SW480 (cell line): ENCODE measurements at regions not wholly inside any gene's neighbourhood (a gene's known extent, or its start where the extent isn't known, plus 50 kb on each side); places are given as distances from the start of the nearest gene placed in this dataset.

ENCODE experiments used
- DNase-seq: peaks from one replicate; pipeline ENCODE4 v3.0.0-alpha.2; 2016; ENCODE audit warnings: low spot score

DNA sequence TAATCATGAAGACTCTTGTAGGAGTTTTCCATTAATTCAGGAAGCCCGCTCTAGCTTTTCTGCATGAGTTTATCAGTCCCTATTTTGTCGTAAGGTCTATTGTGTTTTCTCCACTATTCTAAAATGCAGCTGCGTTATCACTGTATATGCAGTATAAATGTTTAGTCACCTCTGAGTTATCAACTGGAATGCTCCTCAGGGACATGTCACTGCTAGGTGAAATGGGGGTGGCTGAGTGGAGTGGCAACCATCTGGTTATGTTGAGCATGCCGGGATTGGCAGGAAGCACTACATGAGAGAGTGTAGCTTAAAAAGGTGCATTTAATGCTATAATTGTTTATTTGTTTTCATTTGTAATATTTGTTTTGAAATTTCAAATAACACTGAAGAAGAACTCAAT lies 285.2 kb upstream of the ELAC2 start:
- DNase-seq = no peak

GRCh38 chr17:13302419-13302818 lies 284.6 kb upstream of the ELAC2 start:
- DNase-seq = no peak

- DNase-seq = no peak
These were observed 279.4 kb upstream of the ELAC2 start for GRCh38 chr17:13297183-13297582.

- DNase-seq = no peak
These were observed 275.6 kb upstream of the ELAC2 start for GRCh38 chr17:13293421-13293820.

- DNase-seq = no peak
These were observed 274.5 kb upstream of the ELAC2 start for GRCh38 chr17:13292291-13292690.

GRCh38 chr17:13288248-13288647 lies 270.4 kb upstream of the ELAC2 start:
- DNase-seq = no peak

DNA sequence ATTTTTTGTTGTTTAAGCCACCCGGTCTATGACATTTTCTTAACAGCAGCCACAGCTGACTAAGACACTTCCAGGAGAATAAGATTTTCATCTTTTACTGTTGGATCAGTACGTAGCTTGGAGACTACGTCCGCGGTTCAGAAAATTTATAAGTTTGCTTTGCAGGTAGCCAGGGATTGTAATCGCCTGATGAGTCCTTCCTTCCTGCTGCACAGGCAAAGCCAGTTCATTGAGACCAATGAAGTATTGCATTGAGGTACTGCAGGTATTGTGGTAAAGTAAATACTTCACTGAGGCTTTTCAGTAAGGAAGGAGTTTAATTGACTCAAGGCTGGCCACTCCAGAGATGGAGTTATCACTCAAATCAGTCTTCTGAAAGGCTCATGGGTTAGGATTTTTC lies 269.4 kb upstream of the ELAC2 start:
- DNase-seq = no peak

DNA sequence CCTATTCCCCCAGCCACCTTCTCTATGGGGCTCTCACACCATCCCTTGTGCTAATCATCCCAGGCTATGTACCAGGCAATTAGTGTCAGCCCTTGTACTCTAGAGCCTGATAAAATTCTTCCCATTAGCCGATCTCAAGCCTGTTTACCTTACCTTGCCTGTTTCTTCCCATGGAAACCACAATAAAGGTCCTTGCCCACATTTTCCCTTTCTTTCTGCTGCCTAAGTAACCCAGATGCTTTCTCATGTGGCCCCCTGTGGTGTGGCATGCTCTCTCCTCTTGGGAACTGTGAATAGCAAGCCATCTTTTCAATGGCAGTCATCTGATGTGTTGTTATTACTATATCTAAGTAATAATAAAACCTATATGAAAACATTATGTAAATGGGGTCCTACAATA lies 265.8 kb upstream of the ELAC2 start:
- peak; percentile 6 for DNase-seq

DNA sequence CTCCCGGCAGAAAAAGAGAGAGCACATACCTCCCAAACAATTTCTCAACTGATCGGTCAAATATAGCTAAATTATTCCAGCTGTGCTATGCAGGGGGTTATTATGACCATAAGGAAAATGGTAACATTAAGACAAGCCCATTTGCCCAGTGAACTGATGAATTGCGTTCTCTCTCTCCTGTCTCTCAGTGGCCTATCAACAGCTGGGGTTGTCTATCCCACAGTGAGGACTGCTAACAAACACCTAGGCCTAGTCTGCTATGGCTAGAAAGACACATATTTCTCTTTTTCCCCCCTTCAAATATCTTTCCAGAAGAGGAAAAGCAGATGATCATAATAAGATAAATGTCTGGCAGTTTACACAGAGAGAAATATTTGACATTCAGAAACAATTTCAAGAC lies 263.8 kb upstream of the ELAC2 start:
- no peak for DNase-seq

GRCh38 chr17:13273806-13274205 lies 256.0 kb upstream of the ELAC2 start:
- DNase-seq = no peak

GRCh38 chr17:13272296-13272695 lies 254.5 kb upstream of the ELAC2 start:
- no peak for DNase-seq

DNA sequence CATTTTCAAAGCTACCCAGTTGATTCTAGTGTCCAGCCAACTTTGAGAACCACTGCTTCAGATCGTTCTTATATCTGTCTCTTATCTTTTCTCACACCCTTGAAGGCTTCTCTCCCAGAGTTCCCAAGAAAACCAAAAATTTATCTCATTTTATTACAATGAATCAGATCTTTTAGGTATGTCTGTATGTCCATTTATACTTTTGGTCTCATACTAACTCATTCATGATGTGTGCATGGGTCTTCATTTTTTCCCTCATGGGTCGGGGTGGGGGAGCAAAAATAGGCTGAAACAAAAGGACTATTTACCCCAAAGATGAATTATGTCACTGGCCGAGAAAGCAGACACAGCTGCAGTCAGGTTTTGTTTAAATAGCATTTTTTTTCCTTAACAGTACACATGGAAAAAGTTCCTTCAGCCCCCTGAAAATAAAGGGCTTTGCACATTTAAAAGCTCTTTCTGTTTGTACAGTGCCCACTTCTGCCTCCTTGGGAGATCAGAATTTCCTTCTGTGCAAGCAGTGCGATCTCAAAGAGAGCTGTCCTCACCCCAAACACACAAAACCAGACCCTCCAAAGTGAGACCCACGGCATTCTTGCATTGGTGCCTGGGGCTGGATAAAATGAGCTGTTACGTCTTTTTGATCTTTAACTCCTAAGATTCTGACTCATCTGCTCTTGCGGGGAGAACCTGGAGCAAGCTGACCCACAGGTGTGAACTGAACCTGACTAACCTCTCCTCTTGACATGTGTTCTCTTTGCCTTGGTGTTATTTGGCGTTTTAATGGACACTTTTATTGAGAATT lies 251.2 kb upstream of the ELAC2 start:
- DNase-seq = no peak

DNA sequence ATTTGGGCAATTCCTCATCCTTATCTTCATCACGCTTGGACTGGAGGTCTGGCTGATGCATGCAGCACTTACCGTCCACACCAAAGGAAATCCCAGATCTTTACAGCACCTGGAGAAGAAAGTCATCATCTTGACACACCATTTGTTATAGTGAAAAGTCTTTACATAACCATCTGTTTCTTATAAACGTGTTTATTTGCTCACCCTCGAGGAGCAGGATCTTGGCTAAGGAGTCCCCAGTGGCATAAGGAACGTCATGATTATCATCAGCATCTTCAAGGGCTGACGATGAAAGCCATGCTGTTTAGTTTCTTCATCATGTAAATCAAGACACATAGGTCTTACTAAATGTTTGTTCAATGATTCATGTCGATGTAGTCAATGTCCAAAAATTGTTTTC lies 248.8 kb upstream of the ELAC2 start:
- no peak for DNase-seq

- DNase-seq = no peak
These were observed 247.5 kb upstream of the ELAC2 start for GRCh38 chr17:13265311-13265710.

DNA sequence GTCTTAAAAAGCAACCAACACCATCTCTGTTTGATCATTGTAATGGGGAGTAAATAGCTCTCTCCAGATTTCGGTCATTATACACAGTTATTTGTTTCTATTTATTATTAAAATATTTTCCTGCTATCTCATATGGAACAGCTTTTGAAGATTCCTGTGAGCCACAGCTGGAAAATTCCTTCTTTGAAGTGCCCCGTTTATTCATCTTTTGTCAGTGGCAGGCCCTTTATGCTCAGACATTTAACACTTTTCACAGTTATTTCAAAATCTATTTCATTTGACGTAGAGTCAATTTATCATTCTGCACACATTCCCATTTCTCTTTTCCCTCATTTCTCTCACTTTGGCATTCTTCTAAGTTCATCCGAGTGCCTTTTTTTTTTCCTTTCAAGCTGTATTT lies 245.9 kb upstream of the ELAC2 start:
- DNase-seq = no peak

- peak; percentile 25 for DNase-seq
These were observed 238.7 kb upstream of the ELAC2 start for GRCh38 chr17:13256545-13256944.

GRCh38 chr17:13253733-13254410 lies 236.0 kb upstream of the ELAC2 start:
- DNase-seq = no peak

GRCh38 chr17:13244513-13244912 lies 226.7 kb upstream of the ELAC2 start:
- no peak for DNase-seq

GRCh38 chr17:13243585-13243984 lies 225.8 kb upstream of the ELAC2 start:
- no peak for DNase-seq

DNA sequence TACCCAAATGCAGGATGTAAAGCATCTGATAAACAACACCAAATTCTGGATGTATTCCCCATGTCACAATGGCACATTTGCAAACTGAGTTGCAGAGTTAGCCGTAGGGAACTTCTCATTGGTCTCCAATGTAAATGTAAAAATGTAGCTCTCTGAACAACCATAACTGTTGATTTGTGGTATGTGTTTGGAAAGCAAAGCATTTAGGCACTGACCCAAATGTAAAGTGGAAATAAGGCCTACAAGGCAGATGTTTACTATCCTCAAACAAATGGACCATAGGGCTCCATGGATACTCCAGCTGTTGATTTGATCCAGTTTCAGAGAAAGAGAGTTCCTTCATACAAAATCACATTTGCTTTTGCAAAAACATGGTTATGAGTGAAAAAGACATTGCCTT lies 223.0 kb upstream of the ELAC2 start:
- no peak for DNase-seq

DNA sequence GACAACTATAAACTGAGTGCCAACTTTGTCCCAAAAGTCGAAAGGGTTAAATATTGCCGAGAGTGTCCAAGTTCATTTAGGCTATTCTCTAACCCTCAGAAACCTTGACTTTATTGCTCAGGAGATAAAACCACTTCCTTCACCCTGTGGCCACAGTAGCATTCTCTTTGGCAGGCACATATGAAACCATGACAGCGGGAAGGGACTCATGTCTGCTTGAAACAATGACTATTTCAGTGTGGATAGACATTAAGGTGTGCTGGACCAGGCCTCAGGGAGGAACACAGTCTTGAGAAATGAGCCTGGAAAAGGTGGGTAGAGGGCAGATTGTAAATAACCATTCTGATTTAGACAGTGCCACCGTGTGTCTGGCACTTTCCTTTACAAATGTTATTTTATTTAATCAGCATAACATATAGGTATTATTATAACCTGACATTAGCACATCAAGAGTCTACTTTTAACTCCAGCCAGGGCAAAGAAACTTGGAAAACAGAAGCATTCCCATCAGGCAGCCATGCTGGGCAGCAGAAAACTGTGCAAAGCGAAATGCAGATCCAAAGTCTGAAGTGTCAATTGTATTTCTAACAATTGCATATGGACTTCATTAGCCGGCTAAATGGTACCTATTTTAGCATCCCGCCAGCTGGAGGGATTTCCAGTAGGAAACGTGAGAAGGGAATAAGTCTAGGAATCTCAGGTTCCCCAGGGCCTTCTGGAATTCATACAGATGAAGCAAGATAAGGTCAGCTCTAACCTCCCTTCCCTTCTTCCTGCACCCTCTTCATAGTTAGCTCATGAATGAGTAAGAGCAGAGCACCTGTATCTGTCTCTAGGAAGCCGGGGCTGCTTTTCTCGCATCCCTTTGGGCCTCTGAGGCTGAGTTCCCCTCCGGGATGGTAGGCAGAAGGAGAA lies 212.8 kb upstream of the ELAC2 start:
- DNase-seq = peak; percentile 17

DNA sequence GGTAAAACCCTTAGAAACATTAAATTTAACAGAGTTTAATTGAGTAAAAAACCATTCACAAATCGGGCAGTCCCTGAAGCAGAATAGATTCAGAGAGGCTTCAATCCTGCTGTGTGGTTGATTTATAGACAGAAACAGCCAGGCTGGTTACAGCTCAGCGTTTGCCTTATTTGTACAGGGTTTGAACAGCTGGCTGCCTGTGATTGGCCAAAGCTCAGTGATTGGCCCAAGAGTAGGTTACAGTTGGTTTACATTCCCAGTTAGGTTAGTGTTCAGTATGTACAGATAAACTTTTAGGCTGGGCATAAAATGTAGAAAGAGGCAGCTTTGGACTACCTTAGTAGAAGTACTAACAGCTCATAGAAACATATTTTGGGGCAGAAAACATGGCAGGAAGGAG lies 210.4 kb upstream of the ELAC2 start:
- DNase-seq = no peak

DNA sequence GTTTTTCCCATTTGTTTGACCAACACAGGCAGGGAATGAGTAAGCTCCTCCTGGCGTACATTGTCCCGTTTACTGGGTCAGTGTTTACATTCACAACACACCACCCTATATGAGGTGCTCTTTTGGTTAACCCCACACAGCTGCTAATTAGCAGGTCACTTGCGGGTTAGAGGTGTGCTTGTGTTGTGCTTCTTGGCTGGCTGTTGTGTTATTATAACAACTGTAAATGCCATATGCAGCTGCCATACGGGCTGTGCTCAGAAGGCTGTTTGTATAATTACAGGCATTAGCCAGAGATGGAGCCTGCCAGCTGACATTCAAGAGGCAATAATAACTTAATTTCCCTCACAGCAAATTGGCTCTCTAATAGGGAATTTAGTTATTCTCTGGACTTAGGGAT lies 205.1 kb upstream of the ELAC2 start:
- DNase-seq = no peak
